Left colon (tissue), 2 donors: ENCODE measurements at regions not wholly inside any gene's neighbourhood (a gene's known extent, or its start where the extent isn't known, plus 50 kb on each side); places are given as distances from the start of the nearest gene placed in this dataset.

Experiments used
- ATAC-seq: fragments of 200-7000 bp; cut with Tn5 transposase; one replicate; pipeline ENCODE4 v1.9.1; 2020; ENCODE audit warnings: mild to moderate bottlenecking, moderate library complexity
- DNase-seq, 2 donors: peaks; one replicate each; pipeline ENCODE4 v3.0.0-alpha.2; 2020
- intact Hi-C, 2 donors: fragments of 100-400 bp; cut with DNase I in 1 of 2; cut with micrococcal nuclease in 1 of 2; formaldehyde crosslinking; loops; one replicate each; pipeline versions ENCODE4 v1.11.2 to v1.14.0; 2022; cut with DNase I, micrococcal nuclease
- donor health status: DM: no; HTN: no; CAD: no.
- donor health status: DM: yes; HTN: yes; CAD: no.

- ATAC-seq (no peak), DNase-seq (no peak)
- intact Hi-C loops, result no loop called here
These were observed 52.5 kb upstream of the APCDD1 start for GRCh38 chr18:10401930-10402329.

GRCh38 chr18:10402871-10403559, 51.4 kb upstream of the APCDD1 start:
- intact Hi-C loops, result no loop called here
- no peak for DNase-seq
- ATAC-seq, result no peak

GRCh38 chr18:10403708-10404107, 50.7 kb upstream of the APCDD1 start:
- intact Hi-C loops, result no loop called here
- DNase-seq (no peak), ATAC-seq (no peak)

- DNase-seq (no peak), ATAC-seq (no peak)
- intact Hi-C loops, result no loop called here
These were observed 50.3 kb upstream of the APCDD1 start for GRCh38 chr18:10404168-10404567.
